GM21423 (cell line): ENCODE measurements at regions not wholly inside any gene's neighbourhood (a gene's known extent, or its start where the extent isn't known, plus 50 kb on each side); places are given as distances from the start of the nearest gene placed in this dataset.
A peak's percentile ranks its signal among the peaks of the same experiment; 100 is the strongest.
"Not testable (repeated sequence)": the region's sequence is repeated elsewhere in the genome, so short reads cannot be mapped to it uniquely, and the experiment has no call there.

Experiments
- ATAC-seq: cut with Tn5 transposase; IDR thresholded peaks from one replicate; pipeline ENCODE4 v1.9.1; 2021; ENCODE audit warnings: mild to moderate bottlenecking, moderate library complexity; ENCODE audit not compliant: unreplicated experiment

- ATAC-seq = no peak
Measured at GRCh38 chr18:30713299-30713698, 329.2 kb downstream of the DSC3 start.

GRCh38 chr18:30712383-30712782 is 330.2 kb downstream of the DSC3 start:
- peak; percentile 56 for ATAC-seq

- ATAC-seq = no peak
Measured at GRCh38 chr18:30709595-30709994, 332.9 kb downstream of the DSC3 start.

GRCh38 chr18:30705943-30706342 is 336.6 kb downstream of the DSC3 start:
- no peak for ATAC-seq

- ATAC-seq = no peak
Measured at GRCh38 chr18:30698571-30698970, 344.0 kb downstream of the DSC3 start.

- no peak for ATAC-seq
Measured at GRCh38 chr18:30696201-30696600, 346.3 kb downstream of the DSC3 start.

- ATAC-seq = no peak
Measured at GRCh38 chr18:30694773-30695172, 347.8 kb downstream of the DSC3 start.

GRCh38 chr18:30689216-30689615 is 353.3 kb downstream of the DSC3 start:
- ATAC-seq = no peak

GRCh38 chr18:30687501-30687900 is 355.0 kb downstream of the DSC3 start:
- no peak for ATAC-seq

GRCh38 chr18:30684825-30685481 is 357.6 kb downstream of the DSC3 start:
- no peak for ATAC-seq

- ATAC-seq = no peak
Measured at GRCh38 chr18:30683836-30684235, 358.7 kb downstream of the DSC3 start.

- no peak for ATAC-seq
Measured at GRCh38 chr18:30682672-30683071, 359.9 kb downstream of the DSC3 start.

- no peak for ATAC-seq
Measured at GRCh38 chr18:30679285-30679930, 363.1 kb downstream of the DSC3 start.

GRCh38 chr18:30677813-30678212 is 364.7 kb downstream of the DSC3 start:
- not testable (repeated sequence) for ATAC-seq

- no peak for ATAC-seq
Measured at GRCh38 chr18:30676053-30676480, 366.5 kb downstream of the DSC3 start.

GRCh38 chr18:30675493-30675892 is 367.0 kb downstream of the DSC3 start:
- ATAC-seq = no peak

- no peak for ATAC-seq
Measured at GRCh38 chr18:30675072-30675471, 367.5 kb downstream of the DSC3 start.

- ATAC-seq = no peak
Measured at GRCh38 chr18:30674596-30674995, 367.9 kb downstream of the DSC3 start.

GRCh38 chr18:30672439-30672838 is 370.1 kb downstream of the DSC3 start:
- ATAC-seq = not testable (repeated sequence)

GRCh38 chr18:30658306-30658705 is 384.2 kb downstream of the DSC3 start:
- ATAC-seq = no peak

- no peak for ATAC-seq
Measured at GRCh38 chr18:30652387-30652786, 390.2 kb downstream of the DSC3 start.

GRCh38 chr18:30650499-30650898 is 392.0 kb downstream of the DSC3 start:
- no peak for ATAC-seq

- no peak for ATAC-seq
Measured at GRCh38 chr18:30644158-30644557, 398.4 kb downstream of the DSC3 start.
